PC-9 (cell line): ENCODE measurements at regions not wholly inside any gene's neighbourhood (a gene's known extent, or its start where the extent isn't known, plus 50 kb on each side); places are given as distances from the start of the nearest gene placed in this dataset.

ENCODE experiments used
- BruUV-seq: library from RNA; stranded (reverse); fragments of 400-500 nt; replicated peaks from 2 replicates; lab custom pipeline; 2021; lab: Mats Ljungman, UMichigan
- CTCF ChIA-PET: fragments of 300-600 bp; sonication (Branson Sonifier 250); formaldehyde crosslinking; loops from one replicate; lab custom pipeline; 2022; ENCODE audit warnings: antibody characterized with exemption; lab: Charles Lee
- POLR2A ChIA-PET: fragments of 300-600 bp; sonication (Branson Sonifier 250); formaldehyde crosslinking; loops from one replicate; lab custom pipeline; 2022; ENCODE audit warnings: antibody characterized with exemption; ENCODE audit not compliant: unreplicated experiment; lab: Charles Lee
- DNase-seq, 2 experiments: peaks; one replicate each; pipeline versions ENCODE4 v3.0.0 to v3.0.0-alpha.2; 2015 to 2022; ENCODE audit warnings: mixed read lengths in 1 of 2
- H2AFZ ChIP-seq: fragments of 200-600 bp; sonication (generic); 2 replicates; pipeline ENCODE4 v1.8.1; 2017; ENCODE audit warnings: antibody characterized with exemption
- H3F3A ChIP-seq: fragments of 200-600 bp; sonication (generic); 2 replicates; pipeline ENCODE4 v1.8.1; 2017; ENCODE audit warnings: antibody characterized with exemption, mild to moderate bottlenecking, low read depth; ENCODE audit not compliant: insufficient read depth
- H3K27ac ChIP-seq: fragments of 200-600 bp; sonication (generic); 2 replicates; pipeline ENCODE4 v1.6.1; 2016; ENCODE audit warnings: mixed run types
- H3K27me3 ChIP-seq: fragments of 200-600 bp; sonication (generic); 2 replicates; pipeline ENCODE4 v1.6.1; 2016; ENCODE audit warnings: low read depth, mixed run types; ENCODE audit not compliant: insufficient read depth
- H3K36me3 ChIP-seq: fragments of 200-600 bp; sonication (generic); 2 replicates; pipeline ENCODE4 v1.6.1; 2016; ENCODE audit warnings: low read depth, mixed run types
- H3K4me1 ChIP-seq: fragments of 200-600 bp; sonication (generic); replicated peaks from 2 replicates; pipeline ENCODE4 v1.6.1; 2016; ENCODE audit warnings: mixed run types; ENCODE audit not compliant: insufficient read depth
- H3K4me2 ChIP-seq: fragments of 200-600 bp; sonication (generic); 2 replicates; pipeline ENCODE4 v1.6.1; 2017; ENCODE audit warnings: mixed run types
- H3K4me3 ChIP-seq: fragments of 200-600 bp; sonication (generic); 2 replicates; pipeline ENCODE4 v1.6.1; 2016; ENCODE audit warnings: mixed run types
- H3K79me2 ChIP-seq: fragments of 200-600 bp; sonication (generic); 2 replicates; pipeline ENCODE4 v1.6.1; 2017; ENCODE audit warnings: low read depth, mixed run types
- H3K9me2 ChIP-seq: fragments of 200-600 bp; sonication (generic); 2 replicates; pipeline ENCODE4 v1.8.1; 2017; ENCODE audit warnings: mild to moderate bottlenecking; ENCODE audit not compliant: insufficient read depth
- H3K9me3 ChIP-seq: fragments of 200-600 bp; sonication (generic); 2 replicates; pipeline ENCODE4 v1.8.1; 2016; ENCODE audit warnings: low read depth; ENCODE audit not compliant: insufficient read depth
- H4K20me1 ChIP-seq: fragments of 200-600 bp; sonication (generic); 2 replicates; pipeline ENCODE4 v1.8.1; 2017; ENCODE audit not compliant: insufficient read depth
- EZH2 ChIP-seq: fragments of 200-600 bp; sonication (generic); IDR thresholded peaks from 2 replicates; pipeline ENCODE4 v1.8.0; 2017; ENCODE audit warnings: antibody characterized with exemption, low read depth
- intact Hi-C: fragments of 100-400 bp; cut with micrococcal nuclease; formaldehyde crosslinking; loops from one replicate; pipeline ENCODE4 v1.10.0; 2022; ENCODE audit not compliant: unreplicated experiment
- TF ChIP-seq, protein P1 (sequence below): fragments of 200-600 bp; sonication (generic); conservative IDR thresholded peaks from 2 replicates; pipeline ENCODE4 v1.6.1; 2017; ENCODE audit warnings: mixed run types, antibody characterized with exemption, mild to moderate bottlenecking, moderate library complexity

DNA sequence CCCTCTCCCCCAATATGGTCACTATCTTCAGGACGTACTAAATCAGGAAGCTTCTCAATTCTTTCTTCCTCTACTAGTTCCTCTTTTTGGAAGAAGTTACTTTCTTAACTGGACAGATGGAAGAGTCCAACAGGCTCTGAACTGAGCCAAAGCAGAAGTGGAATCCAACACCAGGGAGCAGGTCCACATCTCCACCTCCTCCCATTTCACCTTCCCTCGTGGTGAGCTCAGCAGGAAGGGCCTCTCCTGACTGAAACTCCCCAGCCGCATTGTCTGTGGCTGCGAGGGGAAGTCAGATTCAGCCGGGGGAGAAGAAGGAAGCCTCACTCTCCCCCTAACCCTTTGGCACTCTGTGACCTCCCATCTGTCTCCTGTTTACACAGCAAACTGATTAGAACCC lies 63.8 kb upstream of the UST start:
- H3K9me2 ChIP-seq: no peaks in the 10 kb centered on the region
- intact Hi-C loops: no loop called here
- no peaks in the 10 kb centered on the region for H3K27me3 ChIP-seq
- ChIA-PET CTCF (no interaction called here), POLR2A (no interaction called here)
- no peaks in the 10 kb centered on the region for H3K4me1 ChIP-seq
- no peak overlapping the region for H2AFZ ChIP-seq
- no peaks in the 10 kb centered on the region for H3K36me3 ChIP-seq
- no TSS peak for BruUV-seq
- TF ChIP-seq, protein P1, sequence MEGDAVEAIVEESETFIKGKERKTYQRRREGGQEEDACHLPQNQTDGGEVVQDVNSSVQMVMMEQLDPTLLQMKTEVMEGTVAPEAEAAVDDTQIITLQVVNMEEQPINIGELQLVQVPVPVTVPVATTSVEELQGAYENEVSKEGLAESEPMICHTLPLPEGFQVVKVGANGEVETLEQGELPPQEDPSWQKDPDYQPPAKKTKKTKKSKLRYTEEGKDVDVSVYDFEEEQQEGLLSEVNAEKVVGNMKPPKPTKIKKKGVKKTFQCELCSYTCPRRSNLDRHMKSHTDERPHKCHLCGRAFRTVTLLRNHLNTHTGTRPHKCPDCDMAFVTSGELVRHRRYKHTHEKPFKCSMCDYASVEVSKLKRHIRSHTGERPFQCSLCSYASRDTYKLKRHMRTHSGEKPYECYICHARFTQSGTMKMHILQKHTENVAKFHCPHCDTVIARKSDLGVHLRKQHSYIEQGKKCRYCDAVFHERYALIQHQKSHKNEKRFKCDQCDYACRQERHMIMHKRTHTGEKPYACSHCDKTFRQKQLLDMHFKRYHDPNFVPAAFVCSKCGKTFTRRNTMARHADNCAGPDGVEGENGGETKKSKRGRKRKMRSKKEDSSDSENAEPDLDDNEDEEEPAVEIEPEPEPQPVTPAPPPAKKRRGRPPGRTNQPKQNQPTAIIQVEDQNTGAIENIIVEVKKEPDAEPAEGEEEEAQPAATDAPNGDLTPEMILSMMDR: no peak
- TF ChIP-seq EZH2: no peak
- no peak overlapping the region for H3K4me2 ChIP-seq
- no peaks in the 10 kb centered on the region for H3K79me2 ChIP-seq
- H3K27ac ChIP-seq: no peak overlapping the region
- no peaks in the 10 kb centered on the region for H3F3A ChIP-seq
- H3K9me3 ChIP-seq: no peaks in the 10 kb centered on the region
- no peaks in the 10 kb centered on the region for H4K20me1 ChIP-seq
- no peak overlapping the region for H3K4me3 ChIP-seq
- no peak for DNase-seq

DNA sequence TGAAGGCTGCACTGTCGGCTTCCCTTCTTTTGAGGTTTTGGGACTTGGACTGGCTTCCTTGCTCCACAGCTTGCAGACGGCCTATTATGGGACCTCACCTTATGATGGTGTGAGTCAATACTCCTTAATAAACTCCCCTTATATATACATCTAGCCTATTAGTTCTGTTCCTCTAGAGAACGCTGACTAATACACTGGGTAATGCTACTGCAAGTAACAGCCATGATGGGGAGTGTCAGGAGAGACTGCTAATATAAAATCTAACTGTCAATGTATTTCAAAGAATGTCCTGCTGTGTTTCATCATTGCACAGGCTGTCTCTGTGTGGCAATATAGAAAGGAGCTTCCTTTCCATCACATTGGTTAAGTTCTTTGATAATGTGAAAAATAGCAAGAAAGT lies 57.7 kb upstream of the UST start:
- H3K36me3 ChIP-seq: no peaks in the 10 kb centered on the region
- no peak overlapping the region for H2AFZ ChIP-seq
- no peaks in the 10 kb centered on the region for H3K4me1 ChIP-seq
- H3K27ac ChIP-seq: no peak overlapping the region
- H3F3A ChIP-seq: no peaks in the 10 kb centered on the region
- H3K79me2 ChIP-seq: no peaks in the 10 kb centered on the region
- ChIA-PET POLR2A (no interaction called here), CTCF (no interaction called here)
- no peaks in the 10 kb centered on the region for H3K9me3 ChIP-seq
- intact Hi-C loops: no loop called here
- BruUV-seq: no TSS peak
- H3K4me3 ChIP-seq: no peak overlapping the region
- no peaks in the 10 kb centered on the region for H3K27me3 ChIP-seq
- no peaks in the 10 kb centered on the region for H3K9me2 ChIP-seq
- no peaks in the 10 kb centered on the region for H4K20me1 ChIP-seq
- no peak for DNase-seq
- TF ChIP-seq, protein P1: no peak
- no peak for TF ChIP-seq EZH2
- no peak overlapping the region for H3K4me2 ChIP-seq

DNA sequence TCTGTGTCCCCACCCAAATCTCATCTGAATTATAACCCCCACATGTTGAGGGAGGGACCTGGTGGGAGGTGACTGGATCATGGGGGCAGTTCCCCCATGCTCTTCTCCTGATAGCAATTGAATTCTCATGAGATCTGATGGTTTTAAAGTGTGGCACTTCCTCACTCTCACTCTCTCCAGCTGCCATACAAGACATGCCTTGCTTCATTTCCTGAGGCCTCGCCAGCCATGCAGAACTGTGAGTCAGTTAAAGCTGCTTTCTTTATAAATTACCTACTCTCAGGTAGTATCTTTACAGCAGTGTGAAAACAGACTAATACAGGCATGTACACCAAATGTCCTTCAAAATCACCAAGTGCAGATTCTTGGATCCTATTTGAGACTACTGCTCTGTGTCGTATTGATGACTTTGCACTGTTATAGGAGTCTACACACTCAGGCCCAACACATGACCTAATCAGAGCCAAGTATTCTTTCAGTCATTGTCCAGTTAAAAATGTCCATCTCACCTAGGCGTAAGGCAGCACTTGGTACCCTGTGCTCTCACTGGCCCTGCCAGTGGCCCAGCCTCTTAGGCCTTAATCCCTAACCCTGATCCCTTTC lies 52.8 kb upstream of the UST start:
- Histone ChIP-seq H3K4me1 (no peaks in the 10 kb centered on the region), H3F3A (no peaks in the 10 kb centered on the region), H3K79me2 (no peaks in the 10 kb centered on the region), H2AFZ (no peak overlapping the region), H3K9me2 (no peaks in the 10 kb centered on the region), H3K36me3 (no peaks in the 10 kb centered on the region), H3K27me3 (no peaks in the 10 kb centered on the region), H3K27ac (no peak overlapping the region), H3K4me3 (no peak overlapping the region), H3K4me2 (no peak overlapping the region), H4K20me1 (no peaks in the 10 kb centered on the region), H3K9me3 (no peaks in the 10 kb centered on the region)
- intact Hi-C loops: no loop called here
- TF ChIP-seq, protein P1: no peak
- TF ChIP-seq EZH2: no peak
- no TSS peak for BruUV-seq
- CTCF ChIA-PET: no interaction called here
- DNase-seq: no peak
- POLR2A ChIA-PET: no interaction called here
